Right atrium auricular region (tissue), 2 donors: ENCODE measurements at regions not wholly inside any gene's neighbourhood (a gene's known extent, or its start where the extent isn't known, plus 50 kb on each side); places are given as distances from the start of the nearest gene placed in this dataset.
A peak's percentile ranks its signal among the peaks of the same experiment; 100 is the strongest.

ENCODE experiments used
- DNase-seq: peaks from one replicate; pipeline ENCODE4 v3.0.0-alpha.2; 2019; ENCODE audit warnings: low spot score
- H3K27ac ChIP-seq, 2 donors: fragments of 200-600 bp; sonication (generic); 1 replicate in 1 of 2; 2 replicates in 1 of 2; pipeline ENCODE4 v1.5.1; 2016 to 2019
- H3K27me3 ChIP-seq, 2 donors: fragments of 200-600 bp; sonication (generic); one replicate each; pipeline versions ENCODE4 v1.5.1 to v1.6.0; 2017 to 2019
- H3K36me3 ChIP-seq: fragments of 200-600 bp; sonication (generic); one replicate; pipeline ENCODE4 v1.5.1; 2016
- H3K4me1 ChIP-seq, 2 donors: fragments of 200-600 bp; sonication (generic); one replicate each; pipeline versions ENCODE4 v1.5.1 to v1.6.0; 2017 to 2019
- H3K4me3 ChIP-seq, 2 donors: fragments of 200-600 bp; sonication (generic); 1 replicate in 1 of 2; 2 replicates in 1 of 2; pipeline ENCODE4 v1.5.1; 2017 to 2019; ENCODE audit warnings: mild to moderate bottlenecking in 1 of 2, moderate library complexity in 1 of 2
- H3K9me3 ChIP-seq, 2 donors: fragments of 200-600 bp; sonication (generic); one replicate each; pipeline ENCODE4 v1.5.1; 2019
- CTCF ChIP-seq, 2 donors: fragments of 200-600 bp; sonication (generic); IDR thresholded peaks; one replicate each; pipeline ENCODE4 v1.5.1; 2019; ENCODE audit warnings: antibody characterized with exemption in 2 of 2

- Histone ChIP-seq H3K4me3 (no peak overlapping the region), H3K27ac (peak overlapping the region; percentile 15 to 38), H3K27me3 (no peaks in the 10 kb centered on the region), H3K9me3 (no peaks in the 10 kb centered on the region), H3K36me3 (no peaks in the 10 kb centered on the region), H3K4me1 (peaks cover 0 to 54% of the 10 kb centered on the region in 2 donors)
- peak; percentile 82 for DNase-seq
- TF ChIP-seq CTCF (IDR thresholded peaks at IDR 0.05): peak; percentile 82 to 98
These were observed 119.2 kb upstream of the IPO9 start for GRCh38 chr1:201709564-201710295.

- peaks cover 0 to 66% of the 10 kb centered on the region in 2 donors for H3K4me1 ChIP-seq
- DNase-seq: no peak
These were observed 118.0 kb upstream of the IPO9 start for GRCh38 chr1:201710632-201711597.

GRCh38 chr1:201711811-201712210 is 117.1 kb upstream of the IPO9 start:
- Histone ChIP-seq H3K9me3 (no peaks in the 10 kb centered on the region), H3K27me3 (no peaks in the 10 kb centered on the region), H3K36me3 (no peaks in the 10 kb centered on the region), H3K4me3 (no peak overlapping the region), H3K27ac (peak overlapping the region; percentile 84 to 94), H3K4me1 (peaks cover 0 to 75% of the 10 kb centered on the region in 2 donors)
- no peak for TF ChIP-seq CTCF (IDR thresholded peaks at IDR 0.05)
- DNase-seq: peak; percentile 77

More at GRCh38 chr1:201710632-201711597, 118.0 kb upstream of the IPO9 start:
- Histone ChIP-seq H3K27me3 (no peaks in the 10 kb centered on the region), H3K9me3 (no peaks in the 10 kb centered on the region), H3K27ac (peak overlapping the region; percentile 84 to 94), H3K36me3 (no peaks in the 10 kb centered on the region), H3K4me3 (no peak overlapping the region)
- TF ChIP-seq CTCF (IDR thresholded peaks at IDR 0.05): no peak

GRCh38 chr1:201712387-201713085 is 116.4 kb upstream of the IPO9 start:
- no peaks in the 10 kb centered on the region for H3K27me3 ChIP-seq
- no peaks in the 10 kb centered on the region for H3K9me3 ChIP-seq
- no peak overlapping the region for H3K4me3 ChIP-seq
- TF ChIP-seq CTCF (IDR thresholded peaks at IDR 0.05): no peak
- DNase-seq: no peak
- peak overlapping the region; percentile 84 to 94 for H3K27ac ChIP-seq
- H3K4me1 ChIP-seq: peaks cover 0 to 81% of the 10 kb centered on the region in 2 donors
- H3K36me3 ChIP-seq: no peaks in the 10 kb centered on the region

- Histone ChIP-seq H3K36me3 (peaks cover under 1% of the 10 kb centered on the region), H3K4me1 (peaks cover 0 to 81% of the 10 kb centered on the region in 2 donors)
These were observed 115.7 kb upstream of the IPO9 start for GRCh38 chr1:201713086-201713810.

More at GRCh38 chr1:201713086-201713810, 115.7 kb upstream of the IPO9 start:
- no peak overlapping the region for H3K4me3 ChIP-seq
- no peaks in the 10 kb centered on the region for H3K9me3 ChIP-seq
- H3K27me3 ChIP-seq: no peaks in the 10 kb centered on the region
- no peak for TF ChIP-seq CTCF (IDR thresholded peaks at IDR 0.05)
- peak; percentile 99 for DNase-seq
- peak overlapping the region; percentile 84 to 94 for H3K27ac ChIP-seq
